ENCODE measurements at regions not wholly inside any gene's neighbourhood (a gene's known extent, or its start where the extent isn't known, plus 50 kb on each side); places are given as distances from the start of the nearest gene placed in this dataset.
"Not testable (repeated sequence)": the region's sequence is repeated elsewhere in the genome, so short reads cannot be mapped to it uniquely, and the experiment has no call there.

DNA sequence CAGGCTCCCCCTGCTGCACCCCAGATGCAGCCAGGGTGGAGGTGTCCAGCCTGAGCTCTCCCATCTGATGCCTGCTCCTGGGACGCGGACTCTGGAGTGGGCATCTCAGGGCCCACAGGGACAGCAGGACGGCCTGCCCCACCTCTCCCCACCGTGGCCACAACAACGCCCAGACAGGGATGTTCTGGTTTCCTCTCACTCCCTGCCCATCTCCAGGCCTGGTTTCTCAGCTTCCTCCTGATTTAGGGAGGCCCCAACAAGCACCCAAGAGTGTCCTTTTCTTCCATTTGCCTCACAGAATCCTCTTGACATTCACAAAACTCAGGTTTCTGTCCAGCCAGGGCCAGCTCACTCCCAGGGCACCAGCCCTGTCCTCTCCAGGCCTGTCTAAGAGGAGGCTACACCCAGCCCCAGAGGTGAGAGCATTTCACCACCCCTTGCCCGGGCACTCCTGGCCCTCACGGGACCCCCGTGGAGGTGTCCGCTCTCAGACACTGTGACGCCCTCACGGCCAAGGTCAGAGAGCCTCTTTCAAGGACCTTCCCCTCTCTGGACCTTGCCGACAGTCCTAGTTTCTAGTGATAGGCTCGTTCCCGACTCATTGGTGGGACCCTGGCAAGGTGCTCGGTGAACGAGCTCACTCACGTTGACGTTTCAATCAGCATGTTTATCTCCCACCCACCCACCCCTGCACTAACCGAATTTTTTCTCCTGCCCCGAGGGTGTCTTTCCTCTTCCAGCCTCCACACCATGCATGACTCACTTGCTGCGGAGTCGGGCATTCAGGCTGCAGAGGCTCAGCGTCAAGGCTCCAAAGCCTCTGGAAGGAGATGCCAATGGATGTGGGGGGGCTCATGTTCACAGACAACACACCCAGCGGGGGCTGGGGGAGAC, 62.0 kb upstream of the UNC5A start:
- no peak for DNase-seq (ENCODE audit: low read depth)

GRCh38 chr5:176748967-176749935, 61.1 kb upstream of the UNC5A start:
- DNase-seq (ENCODE audit: low read depth) = no peak

- DNase-seq (ENCODE audit: low read depth) = no peak
Measured at GRCh38 chr5:176750144-176750543, 60.2 kb upstream of the UNC5A start.

- peak; percentile 2 for DNase-seq (ENCODE audit: low read depth)
Measured at GRCh38 chr5:176754376-176754973, 55.9 kb upstream of the UNC5A start.

GRCh38 chr5:176755593-176755992, 54.8 kb upstream of the UNC5A start:
- DNase-seq (ENCODE audit: low read depth) = not testable (repeated sequence)

DNA sequence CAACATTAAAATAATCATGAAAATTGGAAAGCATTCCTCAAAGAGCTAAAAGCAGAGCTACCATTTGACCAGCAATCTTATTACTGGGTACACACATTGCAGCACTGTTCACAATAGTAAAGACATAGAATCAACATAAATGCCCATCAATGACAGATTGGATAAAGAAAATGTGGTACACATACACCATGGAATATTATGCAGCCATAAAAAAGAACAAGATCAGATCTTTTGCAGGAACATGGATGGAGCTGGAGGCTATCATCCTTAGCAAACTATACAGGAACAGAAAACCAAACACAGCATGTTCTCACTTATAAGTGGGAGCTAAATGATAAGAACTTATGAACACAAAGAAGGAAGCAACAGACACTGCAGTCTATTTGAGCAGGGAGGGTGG, 52.8 kb upstream of the UNC5A start:
- not testable (repeated sequence) for DNase-seq (ENCODE audit: low read depth)
